HG03469 (cell line): ENCODE measurements at regions not wholly inside any gene's neighbourhood (a gene's known extent, or its start where the extent isn't known, plus 50 kb on each side); places are given as distances from the start of the nearest gene placed in this dataset.
"Not testable (repeated sequence)": the region's sequence is repeated elsewhere in the genome, so short reads cannot be mapped to it uniquely, and the experiment has no call there.

ENCODE experiments used
- ATAC-seq: cut with Tn5 transposase; IDR thresholded peaks from one replicate; pipeline ENCODE4 v1.9.1; 2021; ENCODE audit warnings: mild to moderate bottlenecking, moderate library complexity, moderate number of reproducible peaks; ENCODE audit not compliant: unreplicated experiment

GRCh38 chr15:36133742-36134141 lies 445.7 kb upstream of the CDIN1 start:
- ATAC-seq, result no peak

GRCh38 chr15:36136049-36136448 lies 443.4 kb upstream of the CDIN1 start:
- ATAC-seq, result no peak

GRCh38 chr15:36152936-36153335 lies 426.5 kb upstream of the CDIN1 start:
- ATAC-seq, result no peak

GRCh38 chr15:36156879-36157427 lies 422.5 kb upstream of the CDIN1 start:
- ATAC-seq, result no peak

GRCh38 chr15:36160351-36160750 lies 419.1 kb upstream of the CDIN1 start:
- ATAC-seq, result no peak

GRCh38 chr15:36161108-36161507 lies 418.3 kb upstream of the CDIN1 start:
- no peak for ATAC-seq

- no peak for ATAC-seq
These were observed 417.6 kb upstream of the CDIN1 start for GRCh38 chr15:36161771-36162212.

- not testable (repeated sequence) for ATAC-seq
These were observed 415.4 kb upstream of the CDIN1 start for GRCh38 chr15:36163983-36164382.

- no peak for ATAC-seq
These were observed 406.5 kb upstream of the CDIN1 start for GRCh38 chr15:36172955-36173354.

- ATAC-seq, result no peak
These were observed 404.2 kb upstream of the CDIN1 start for GRCh38 chr15:36175186-36175740.

- ATAC-seq, result no peak
These were observed 403.6 kb upstream of the CDIN1 start for GRCh38 chr15:36175741-36176291.

- ATAC-seq, result no peak
These were observed 401.7 kb upstream of the CDIN1 start for GRCh38 chr15:36177590-36178302.

- ATAC-seq, result no peak
These were observed 401.2 kb upstream of the CDIN1 start for GRCh38 chr15:36178303-36178633.

GRCh38 chr15:36183201-36183600 lies 396.2 kb upstream of the CDIN1 start:
- ATAC-seq, result no peak

GRCh38 chr15:36185438-36185837 lies 394.0 kb upstream of the CDIN1 start:
- no peak for ATAC-seq

GRCh38 chr15:36185845-36186244 lies 393.6 kb upstream of the CDIN1 start:
- ATAC-seq, result no peak

- no peak for ATAC-seq
These were observed 393.1 kb upstream of the CDIN1 start for GRCh38 chr15:36186376-36186775.

GRCh38 chr15:36191459-36191858 lies 388.0 kb upstream of the CDIN1 start:
- ATAC-seq, result no peak

GRCh38 chr15:36195361-36196007 lies 383.9 kb upstream of the CDIN1 start:
- ATAC-seq, result not testable (repeated sequence)

- no peak for ATAC-seq
These were observed 370.4 kb upstream of the CDIN1 start for GRCh38 chr15:36208868-36209582.

- no peak for ATAC-seq
These were observed 369.0 kb upstream of the CDIN1 start for GRCh38 chr15:36210426-36210825.
